ENCODE measurements at regions not wholly inside any gene's neighbourhood (a gene's known extent, or its start where the extent isn't known, plus 50 kb on each side); places are given as distances from the start of the nearest gene placed in this dataset.

DNA sequence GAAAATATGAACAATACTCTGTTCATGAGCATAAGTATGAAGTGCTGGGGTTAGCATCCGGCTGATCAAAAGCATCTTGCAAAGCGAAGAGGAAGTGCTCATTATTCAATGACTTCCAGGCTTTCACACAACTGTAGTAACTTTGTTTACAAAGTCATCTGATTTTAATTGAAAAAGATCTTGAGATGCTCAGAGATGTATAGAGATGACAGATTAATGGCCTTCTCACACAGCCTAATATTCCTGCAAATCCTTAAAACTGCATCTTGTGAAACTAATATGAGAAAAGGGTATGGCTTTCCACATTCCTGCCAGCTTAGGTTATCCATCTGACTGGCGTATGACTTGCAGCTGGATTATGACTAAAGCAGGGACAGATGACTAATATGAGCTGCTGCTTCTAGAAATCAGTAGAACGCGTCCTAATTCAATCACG is 125.4 kb downstream of the CASP12 start:
- no peak for TF ChIP-seq POLR2A (IDR thresholded peaks at IDR 0.05)
- no peak for TF ChIP-seq CTCF (IDR thresholded peaks at IDR 0.05)
